ENCODE measurements at regions not wholly inside any gene's neighbourhood (a gene's known extent, or its start where the extent isn't known, plus 50 kb on each side); places are given as distances from the start of the nearest gene placed in this dataset.

- DNase-seq: peak in 23 of 58 donors; percentile 1 to 47 (median 5)
These were observed 1091.8 kb downstream of the AACS start for GRCh38 chr12:126156806-126157574.

GRCh38 chr12:126157575-126157966 is 1092.3 kb downstream of the AACS start:
- no peak for DNase-seq

GRCh38 chr12:126159139-126159538 is 1093.9 kb downstream of the AACS start:
- no peak for DNase-seq

GRCh38 chr12:126160912-126161311 is 1095.7 kb downstream of the AACS start:
- no peak for DNase-seq

- DNase-seq: no peak
These were observed 1098.7 kb downstream of the AACS start for GRCh38 chr12:126163984-126164383.

- DNase-seq: no peak
These were observed 1106.8 kb downstream of the AACS start for GRCh38 chr12:126171937-126172559.

GRCh38 chr12:126182619-126183236 is 1117.5 kb downstream of the AACS start:
- DNase-seq: peak in 1 of 58 donors; percentile 17

GRCh38 chr12:126185025-126185424 is 1119.8 kb downstream of the AACS start:
- DNase-seq: no peak

- no peak for DNase-seq
These were observed 1124.6 kb downstream of the AACS start for GRCh38 chr12:126189856-126190255.

- DNase-seq: peak in 8 of 58 donors; percentile 5 to 60 (median 18)
These were observed 1126.0 kb downstream of the AACS start for GRCh38 chr12:126191031-126191891.

GRCh38 chr12:126191949-126192348 is 1126.7 kb downstream of the AACS start:
- DNase-seq: no peak

- DNase-seq: no peak
These were observed 1128.0 kb downstream of the AACS start for GRCh38 chr12:126193190-126193589.

- no peak for DNase-seq
These were observed 1131.0 kb downstream of the AACS start for GRCh38 chr12:126196263-126196662.

- DNase-seq: peak in 1 of 58 donors; percentile 2
These were observed 1133.3 kb downstream of the AACS start for GRCh38 chr12:126198516-126198915.

- DNase-seq: no peak
These were observed 1133.9 kb downstream of the AACS start for GRCh38 chr12:126198966-126199692.

GRCh38 chr12:126201981-126202537 is 1136.8 kb downstream of the AACS start:
- DNase-seq: no peak

- no peak for DNase-seq
These were observed 1139.1 kb downstream of the AACS start for GRCh38 chr12:126204326-126204725.

- no peak for DNase-seq
These were observed 1144.8 kb downstream of the AACS start for GRCh38 chr12:126210026-126210425.

GRCh38 chr12:126210448-126210847 is 1145.2 kb downstream of the AACS start:
- no peak for DNase-seq

- DNase-seq: no peak
These were observed 1147.6 kb downstream of the AACS start for GRCh38 chr12:126212824-126213223.
